SK-N-SH (cell line): ENCODE measurements at regions not wholly inside any gene's neighbourhood (a gene's known extent, or its start where the extent isn't known, plus 50 kb on each side); places are given as distances from the start of the nearest gene placed in this dataset.
A peak's percentile ranks its signal among the peaks of the same experiment; 100 is the strongest.

ENCODE experiments used
- CHD2 ChIP-seq: fragments of 150-350 bp; IDR thresholded peaks from 2 replicates; pipeline ENCODE4 v1.6.1; 2018; ENCODE audit warnings: low read length; ENCODE audit not compliant: partially characterized antibody
- CTCF ChIP-seq: fragments of 200-600 bp; sonication (generic); IDR thresholded peaks from 2 replicates; pipeline ENCODE4 v1.6.1; 2017; ENCODE audit warnings: antibody characterized with exemption, mild to moderate bottlenecking, moderate library complexity
- IRF3 ChIP-seq: fragments of 150-350 bp; IDR thresholded peaks from 2 replicates; pipeline ENCODE4 v1.6.1; 2016; ENCODE audit warnings: mild to moderate bottlenecking, low read depth, low read length
- MEF2A ChIP-seq: IDR thresholded peaks from 2 replicates; pipeline ENCODE4 v1.4.0; 2012; ENCODE audit warnings: low read depth, borderline replicate concordance
- NFIC ChIP-seq: IDR thresholded peaks from 2 replicates; pipeline ENCODE4 v1.4.0; 2012; ENCODE audit warnings: borderline replicate concordance
- POLR2AphosphoS5 ChIP-seq: IDR thresholded peaks from 2 replicates; pipeline ENCODE4 v1.6.1; 2012; ENCODE audit warnings: low read depth, low read length
- RAD21 ChIP-seq: IDR thresholded peaks from 2 replicates; pipeline ENCODE4 v1.6.1; 2012; ENCODE audit warnings: mild to moderate bottlenecking, low read length
- RFX5 ChIP-seq: IDR thresholded peaks from 2 replicates; pipeline ENCODE4 v1.6.1; 2012; ENCODE audit warnings: mild to moderate bottlenecking, improper control_type of control experiment, low read length
- USF2 ChIP-seq: fragments of 150-350 bp; IDR thresholded peaks from 2 replicates; pipeline ENCODE4 v1.6.1; 2017; ENCODE audit warnings: antibody characterized with exemption, low read length, low read depth, borderline replicate concordance
- TF ChIP-seq, protein P1 (sequence below): IDR thresholded peaks from 2 replicates; pipeline ENCODE4 v1.4.0; 2012; ENCODE audit warnings: low read depth, borderline replicate concordance
- TF ChIP-seq, protein P2 (sequence below): IDR thresholded peaks from 2 replicates; pipeline ENCODE4 v1.4.0; 2012; ENCODE audit warnings: low read depth, borderline replicate concordance

DNA sequence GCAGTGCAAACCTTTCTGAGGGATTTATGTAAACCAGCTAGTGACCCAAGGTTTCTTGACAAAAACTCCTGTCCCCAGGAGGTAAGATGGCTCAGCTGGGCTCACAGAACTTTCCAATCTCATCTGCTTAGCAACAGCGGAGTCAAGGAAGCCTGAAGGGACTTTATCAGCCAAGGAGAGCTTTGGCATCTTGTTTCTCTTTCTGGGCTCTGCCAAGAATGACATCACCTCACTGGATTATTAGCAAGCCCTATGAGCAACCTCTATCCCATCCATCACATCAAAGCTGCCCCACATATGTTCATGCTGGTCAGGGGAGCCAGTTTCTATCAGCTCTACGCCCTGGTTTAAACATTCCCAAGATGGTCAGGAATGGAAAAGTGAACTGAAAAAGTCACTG lies 461.3 kb downstream of the ENC1 start:
- TF ChIP-seq CTCF (no peak), POLR2AphosphoS5 (no peak), USF2 (no peak), IRF3 (no peak), NFIC (peak; percentile 91), CHD2 (no peak), RAD21 (no peak), RFX5 (peak; percentile 86), MEF2A (no peak)
- TF ChIP-seq, protein P1, sequence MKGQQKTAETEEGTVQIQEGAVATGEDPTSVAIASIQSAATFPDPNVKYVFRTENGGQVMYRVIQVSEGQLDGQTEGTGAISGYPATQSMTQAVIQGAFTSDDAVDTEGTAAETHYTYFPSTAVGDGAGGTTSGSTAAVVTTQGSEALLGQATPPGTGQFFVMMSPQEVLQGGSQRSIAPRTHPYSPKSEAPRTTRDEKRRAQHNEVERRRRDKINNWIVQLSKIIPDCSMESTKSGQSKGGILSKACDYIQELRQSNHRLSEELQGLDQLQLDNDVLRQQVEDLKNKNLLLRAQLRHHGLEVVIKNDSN, result no peak
- TF ChIP-seq, protein P2, sequence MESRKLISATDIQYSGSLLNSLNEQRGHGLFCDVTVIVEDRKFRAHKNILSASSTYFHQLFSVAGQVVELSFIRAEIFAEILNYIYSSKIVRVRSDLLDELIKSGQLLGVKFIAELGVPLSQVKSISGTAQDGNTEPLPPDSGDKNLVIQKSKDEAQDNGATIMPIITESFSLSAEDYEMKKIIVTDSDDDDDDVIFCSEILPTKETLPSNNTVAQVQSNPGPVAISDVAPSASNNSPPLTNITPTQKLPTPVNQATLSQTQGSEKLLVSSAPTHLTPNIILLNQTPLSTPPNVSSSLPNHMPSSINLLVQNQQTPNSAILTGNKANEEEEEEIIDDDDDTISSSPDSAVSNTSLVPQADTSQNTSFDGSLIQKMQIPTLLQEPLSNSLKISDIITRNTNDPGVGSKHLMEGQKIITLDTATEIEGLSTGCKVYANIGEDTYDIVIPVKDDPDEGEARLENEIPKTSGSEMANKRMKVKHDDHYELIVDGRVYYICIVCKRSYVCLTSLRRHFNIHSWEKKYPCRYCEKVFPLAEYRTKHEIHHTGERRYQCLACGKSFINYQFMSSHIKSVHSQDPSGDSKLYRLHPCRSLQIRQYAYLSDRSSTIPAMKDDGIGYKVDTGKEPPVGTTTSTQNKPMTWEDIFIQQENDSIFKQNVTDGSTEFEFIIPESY, result 0 out of 2 replicates have a peak, but pooled peaks have one; percentile 47
